ENCODE measurements at regions not wholly inside any gene's neighbourhood (a gene's known extent, or its start where the extent isn't known, plus 50 kb on each side); places are given as distances from the start of the nearest gene placed in this dataset.

- Mint-ChIP-seq H3K4me1 (ENCODE audit: low read depth) (no peaks in the 10 kb centered on the region), H3K27me3 (ENCODE audit: low read depth) (peaks cover 65% of the 10 kb centered on the region), H3K27ac (no peak overlapping the region), H3K4me3 (no peak overlapping the region), H3K36me3 (ENCODE audit: low read depth) (no peaks in the 10 kb centered on the region), H3K9me3 (ENCODE audit: insufficient read depth) (no peaks in the 10 kb centered on the region)
- ChIA-PET CTCF (no interaction called here), POLR2A (no interaction called here)
- DNase-seq (no peak), ATAC-seq (no peak)
These were observed 129.6 kb upstream of the IQSEC1 start for GRCh38 chr3:13202744-13203397.

- POLR2A ChIA-PET: no interaction called here
- Mint-ChIP-seq H3K4me1 (ENCODE audit: low read depth) (peaks cover under 1% of the 10 kb centered on the region), H3K27me3 (ENCODE audit: low read depth) (peaks cover 58% of the 10 kb centered on the region), H3K9me3 (ENCODE audit: insufficient read depth) (no peaks in the 10 kb centered on the region), H3K36me3 (ENCODE audit: low read depth) (no peaks in the 10 kb centered on the region), H3K4me3 (no peak overlapping the region), H3K27ac (no peak overlapping the region)
- ATAC-seq (no peak), DNase-seq (no peak)
- CTCF ChIA-PET: interaction anchor here (1.2 to 2.1 kb wide), 4 partner anchors 13 to 251 kb away, joined by 3 to 8 read pairs (median 4); no protein-coding TSS in a partner anchor
These were observed 128.6 kb upstream of the IQSEC1 start for GRCh38 chr3:13201851-13202250.

GRCh38 chr3:13200946-13201345 is 127.7 kb upstream of the IQSEC1 start:
- POLR2A ChIA-PET: no interaction called here
- Mint-ChIP-seq H3K4me1 (ENCODE audit: low read depth) (peaks cover 10% of the 10 kb centered on the region), H3K36me3 (ENCODE audit: low read depth) (no peaks in the 10 kb centered on the region), H3K27me3 (ENCODE audit: low read depth) (peaks cover 51% of the 10 kb centered on the region), H3K4me3 (no peak overlapping the region), H3K27ac (no peak overlapping the region), H3K9me3 (ENCODE audit: insufficient read depth) (no peaks in the 10 kb centered on the region)
- no peak for DNase-seq
- CTCF ChIA-PET: interaction anchor here (0.7 to 2.1 kb wide), 5 partner anchors 13 to 252 kb away, joined by 3 to 8 read pairs (median 4); no protein-coding TSS in a partner anchor
- no peak for ATAC-seq

- no peaks in the 10 kb centered on the region for H3K9me3 Mint-ChIP-seq (ENCODE audit: insufficient read depth)
- POLR2A ChIA-PET: no interaction called here
- H3K36me3 Mint-ChIP-seq (ENCODE audit: low read depth): no peaks in the 10 kb centered on the region
- no peak overlapping the region for H3K27ac Mint-ChIP-seq
- peaks cover 14% of the 10 kb centered on the region for H3K4me1 Mint-ChIP-seq (ENCODE audit: low read depth)
- H3K4me3 Mint-ChIP-seq: no peak overlapping the region
- peaks cover 47% of the 10 kb centered on the region for H3K27me3 Mint-ChIP-seq (ENCODE audit: low read depth)
- CTCF ChIA-PET: interaction anchor here (0.7 to 2.1 kb wide), 4 partner anchors 12 to 252 kb away, joined by 3 to 8 read pairs (median 4); no protein-coding TSS in a partner anchor
- no peak for ATAC-seq
- no peak for DNase-seq
These were observed 127.2 kb upstream of the IQSEC1 start for GRCh38 chr3:13200465-13200864.

- Mint-ChIP-seq H3K4me1 (ENCODE audit: low read depth) (peaks cover 19% of the 10 kb centered on the region), H3K36me3 (ENCODE audit: low read depth) (no peaks in the 10 kb centered on the region), H3K27ac (peak overlapping the region; percentile 31), H3K4me3 (no peak overlapping the region), H3K9me3 (ENCODE audit: insufficient read depth) (no peaks in the 10 kb centered on the region), H3K27me3 (ENCODE audit: low read depth) (peaks cover 44% of the 10 kb centered on the region)
- no peak for ATAC-seq
- ChIA-PET CTCF (interaction anchor here (1.7 to 2.1 kb wide), 2 partner anchors 12 to 108 kb away, joined by 4 to 8 read pairs; no protein-coding TSS in a partner anchor), POLR2A (no interaction called here)
- no peak for DNase-seq
These were observed 126.7 kb upstream of the IQSEC1 start for GRCh38 chr3:13199899-13200451.

GRCh38 chr3:13199006-13199776 is 126.0 kb upstream of the IQSEC1 start:
- Mint-ChIP-seq H3K9me3 (ENCODE audit: insufficient read depth) (no peaks in the 10 kb centered on the region), H3K27me3 (ENCODE audit: low read depth) (peaks cover 38% of the 10 kb centered on the region), H3K4me3 (no peak overlapping the region), H3K27ac (no peak overlapping the region), H3K4me1 (ENCODE audit: low read depth) (peaks cover 27% of the 10 kb centered on the region), H3K36me3 (ENCODE audit: low read depth) (no peaks in the 10 kb centered on the region)
- ATAC-seq (no peak), DNase-seq (no peak)
- ChIA-PET CTCF (interaction anchor here (1.2 kb wide), 1 partner anchor 107 kb away, joined by 4 read pairs; no protein-coding TSS in a partner anchor), POLR2A (no interaction called here)

- CTCF ChIA-PET: interaction anchor here (1.2 kb wide), 1 partner anchor 106 kb away, joined by 4 read pairs; no protein-coding TSS in a partner anchor
- no peak overlapping the region for H3K27ac Mint-ChIP-seq
- POLR2A ChIA-PET: no interaction called here
- H3K27me3 Mint-ChIP-seq (ENCODE audit: low read depth): peaks cover 37% of the 10 kb centered on the region
- no peak overlapping the region for H3K4me3 Mint-ChIP-seq
- no peaks in the 10 kb centered on the region for H3K36me3 Mint-ChIP-seq (ENCODE audit: low read depth)
- ATAC-seq: no peak
- H3K9me3 Mint-ChIP-seq (ENCODE audit: insufficient read depth): no peaks in the 10 kb centered on the region
- peaks cover 30% of the 10 kb centered on the region for H3K4me1 Mint-ChIP-seq (ENCODE audit: low read depth)
- no peak for DNase-seq
These were observed 125.1 kb upstream of the IQSEC1 start for GRCh38 chr3:13198264-13198879.

- H3K4me3 Mint-ChIP-seq: no peak overlapping the region
- no peaks in the 10 kb centered on the region for H3K9me3 Mint-ChIP-seq (ENCODE audit: insufficient read depth)
- H3K27me3 Mint-ChIP-seq (ENCODE audit: low read depth): peaks cover 32% of the 10 kb centered on the region
- ChIA-PET POLR2A (no interaction called here), CTCF (no interaction called here)
- ATAC-seq: no peak
- no peak overlapping the region for H3K27ac Mint-ChIP-seq
- no peak for DNase-seq
- no peaks in the 10 kb centered on the region for H3K36me3 Mint-ChIP-seq (ENCODE audit: low read depth)
- H3K4me1 Mint-ChIP-seq (ENCODE audit: low read depth): peaks cover 35% of the 10 kb centered on the region
These were observed 124.6 kb upstream of the IQSEC1 start for GRCh38 chr3:13197795-13198194.

GRCh38 chr3:13197281-13197680 is 124.1 kb upstream of the IQSEC1 start:
- H3K27ac Mint-ChIP-seq: no peak overlapping the region
- H3K4me1 Mint-ChIP-seq (ENCODE audit: low read depth): peaks cover 35% of the 10 kb centered on the region
- H3K27me3 Mint-ChIP-seq (ENCODE audit: low read depth): peaks cover 27% of the 10 kb centered on the region
- no peak overlapping the region for H3K4me3 Mint-ChIP-seq
- ATAC-seq (no peak), DNase-seq (no peak)
- H3K9me3 Mint-ChIP-seq (ENCODE audit: insufficient read depth): no peaks in the 10 kb centered on the region
- ChIA-PET CTCF (no interaction called here), POLR2A (no interaction called here)
- H3K36me3 Mint-ChIP-seq (ENCODE audit: low read depth): no peaks in the 10 kb centered on the region

- ChIA-PET POLR2A (no interaction called here), CTCF (interaction anchor here (1.1 to 1.2 kb wide), 2 partner anchors 103 to 257 kb away, joined by 3 to 4 read pairs; no protein-coding TSS in a partner anchor)
- no peak overlapping the region for H3K4me3 Mint-ChIP-seq
- no peaks in the 10 kb centered on the region for H3K9me3 Mint-ChIP-seq (ENCODE audit: insufficient read depth)
- no peak for ATAC-seq
- H3K36me3 Mint-ChIP-seq (ENCODE audit: low read depth): no peaks in the 10 kb centered on the region
- peaks cover 44% of the 10 kb centered on the region for H3K4me1 Mint-ChIP-seq (ENCODE audit: low read depth)
- H3K27me3 Mint-ChIP-seq (ENCODE audit: low read depth): peaks cover 15% of the 10 kb centered on the region
- no peak overlapping the region for H3K27ac Mint-ChIP-seq
- no peak for DNase-seq
These were observed 122.1 kb upstream of the IQSEC1 start for GRCh38 chr3:13195374-13195773.

GRCh38 chr3:13194285-13195209 is 121.3 kb upstream of the IQSEC1 start:
- peaks cover 8% of the 10 kb centered on the region for H3K27me3 Mint-ChIP-seq (ENCODE audit: low read depth)
- no peak for DNase-seq
- peaks cover 2% of the 10 kb centered on the region for H3K36me3 Mint-ChIP-seq (ENCODE audit: low read depth)
- no peak for ATAC-seq
- CTCF ChIA-PET: interaction anchor here (1.2 to 1.4 kb wide), 2 partner anchors 88 to 102 kb away, joined by 3 read pairs; no protein-coding TSS in a partner anchor
- no peak overlapping the region for H3K27ac Mint-ChIP-seq
- peaks cover 50% of the 10 kb centered on the region for H3K4me1 Mint-ChIP-seq (ENCODE audit: low read depth)
- no peaks in the 10 kb centered on the region for H3K9me3 Mint-ChIP-seq (ENCODE audit: insufficient read depth)
- POLR2A ChIA-PET: no interaction called here
- no peak overlapping the region for H3K4me3 Mint-ChIP-seq
